NCI-H1417 (cell line): ENCODE measurements at regions not wholly inside any gene's neighbourhood (a gene's known extent, or its start where the extent isn't known, plus 50 kb on each side); places are given as distances from the start of the nearest gene placed in this dataset.

Source experiments
- DNase-seq, 3 experiments: peaks; one replicate each; lab custom pipeline; 2025; lab: John Stamatoyannopoulos, UW

DNA sequence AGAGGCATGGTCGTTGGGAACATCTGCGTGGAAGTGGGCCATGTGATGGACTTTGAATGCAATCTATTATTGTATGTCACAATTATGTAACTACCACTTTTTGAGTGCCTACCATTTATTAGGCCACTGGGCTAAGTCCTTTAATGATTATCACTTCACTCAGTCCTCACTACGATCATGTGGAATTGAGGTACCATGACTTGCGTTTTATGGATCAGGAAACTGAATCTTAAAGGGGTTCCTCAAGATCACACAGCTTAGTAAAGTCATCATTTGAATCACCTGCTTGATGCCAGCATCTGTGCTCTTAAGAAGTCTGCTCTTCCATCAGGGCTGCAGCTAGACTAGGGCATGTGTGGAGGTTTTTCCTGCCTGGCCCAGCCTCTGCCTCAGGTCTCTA is 136.7 kb downstream of the DAD1 start:
- DNase-seq: no peak

DNA sequence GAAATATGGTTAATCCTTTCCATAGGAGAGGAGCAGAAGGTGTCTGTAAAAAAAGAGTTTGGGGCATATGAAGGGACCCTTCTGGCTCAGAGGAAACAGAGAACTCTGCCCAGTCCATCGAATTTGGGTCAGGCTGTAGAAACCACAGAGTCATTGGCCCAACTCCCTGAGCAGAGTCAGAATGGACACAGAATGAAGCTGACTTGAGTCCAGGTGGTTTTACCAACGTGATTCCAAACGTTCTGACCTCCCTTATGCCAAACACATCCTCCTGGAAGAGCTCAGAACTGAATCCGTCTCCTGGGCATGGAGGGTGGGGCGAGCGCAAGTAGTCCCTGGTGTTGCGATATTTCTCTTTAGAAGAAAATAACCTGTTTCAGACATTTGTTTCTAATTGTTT is 138.8 kb downstream of the DAD1 start:
- no peak for DNase-seq

DNA sequence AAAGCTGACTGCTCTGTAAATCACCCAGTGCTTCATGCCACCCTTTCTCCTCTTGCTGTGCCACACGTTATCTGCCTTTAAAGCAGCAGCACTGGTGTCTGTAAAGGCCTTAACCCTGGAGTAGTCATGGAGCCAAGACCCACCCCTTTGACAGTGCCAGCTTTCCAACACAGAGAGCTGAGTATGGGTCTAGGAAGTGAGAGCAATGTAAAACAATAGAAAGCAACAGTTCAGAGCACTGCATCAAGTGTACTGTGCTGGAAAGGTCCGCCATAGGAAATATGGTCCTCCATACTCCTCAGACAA is 139.5 kb downstream of the DAD1 start:
- DNase-seq: no peak

DNA sequence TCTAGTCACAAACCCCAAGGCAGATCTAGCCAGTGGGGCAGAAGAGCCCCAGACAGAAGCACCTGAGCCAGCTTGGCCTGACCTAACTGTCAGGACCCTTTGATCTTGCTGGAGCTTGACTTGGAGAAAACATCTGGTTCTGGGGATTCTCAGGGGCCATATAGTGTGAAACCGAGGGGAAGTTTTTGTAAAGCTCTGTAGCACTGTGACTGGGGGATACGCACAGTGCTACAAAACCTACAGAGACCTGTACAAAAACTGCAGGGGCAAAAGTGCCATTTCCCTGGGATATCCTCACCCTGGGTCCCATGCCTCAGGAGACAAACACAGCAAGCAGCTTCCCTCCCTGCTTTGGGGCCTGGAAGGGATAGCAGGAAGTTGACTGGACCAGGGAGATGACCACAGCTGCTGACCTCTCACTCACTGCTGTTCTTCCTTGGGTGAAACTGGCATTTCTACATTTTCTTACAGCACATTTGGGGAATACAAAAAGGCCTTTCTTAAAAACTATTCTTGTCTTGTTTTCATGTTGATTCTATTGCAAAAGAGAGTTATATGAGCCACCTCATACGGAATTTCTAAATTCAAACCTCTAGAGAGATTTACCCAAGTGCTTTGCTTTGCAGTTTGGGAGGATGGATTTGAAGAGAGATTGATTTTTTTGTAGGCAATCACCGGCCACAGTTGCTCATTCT is 140.0 kb downstream of the DAD1 start:
- no peak for DNase-seq

DNA sequence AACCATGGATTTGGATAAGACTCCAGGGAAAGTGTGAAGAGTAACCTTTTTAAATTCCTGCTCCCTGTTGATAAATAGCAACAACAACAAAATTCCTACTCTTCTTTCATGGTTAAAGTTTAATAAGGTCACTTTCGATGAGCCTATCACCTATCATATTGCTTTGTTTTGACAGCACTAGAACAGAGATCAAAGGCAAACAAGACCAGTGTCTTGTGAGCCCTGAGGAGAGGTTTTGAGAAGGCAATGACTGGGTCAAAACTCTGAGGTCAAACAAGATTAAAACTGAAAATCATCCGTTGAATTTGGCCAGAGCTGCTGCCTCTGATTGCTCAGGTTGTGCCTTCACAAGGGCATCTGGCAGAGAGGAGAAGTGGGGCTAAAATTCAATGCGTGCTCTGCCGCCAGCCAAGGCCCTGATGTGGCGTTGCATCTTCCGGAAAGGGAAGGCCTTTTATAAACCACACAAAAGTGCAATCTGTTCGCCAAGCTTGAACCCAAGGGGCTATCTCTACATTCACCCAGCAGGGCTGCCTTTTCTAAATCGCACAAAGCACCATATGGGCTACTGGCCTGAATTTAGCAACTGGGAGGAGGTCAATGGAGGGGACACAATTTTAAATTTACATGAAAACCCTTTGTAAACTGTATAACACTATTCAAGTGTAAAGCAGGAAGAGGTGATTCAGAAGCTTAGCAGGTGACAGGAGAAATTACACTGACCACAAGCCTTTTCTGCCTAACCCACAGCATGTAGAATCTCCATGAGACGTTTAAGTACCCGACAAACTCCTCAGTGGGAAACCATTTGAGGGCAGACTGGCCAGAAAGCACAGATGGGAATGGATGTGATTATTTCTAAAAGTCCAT is 140.8 kb downstream of the DAD1 start:
- no peak for DNase-seq

DNA sequence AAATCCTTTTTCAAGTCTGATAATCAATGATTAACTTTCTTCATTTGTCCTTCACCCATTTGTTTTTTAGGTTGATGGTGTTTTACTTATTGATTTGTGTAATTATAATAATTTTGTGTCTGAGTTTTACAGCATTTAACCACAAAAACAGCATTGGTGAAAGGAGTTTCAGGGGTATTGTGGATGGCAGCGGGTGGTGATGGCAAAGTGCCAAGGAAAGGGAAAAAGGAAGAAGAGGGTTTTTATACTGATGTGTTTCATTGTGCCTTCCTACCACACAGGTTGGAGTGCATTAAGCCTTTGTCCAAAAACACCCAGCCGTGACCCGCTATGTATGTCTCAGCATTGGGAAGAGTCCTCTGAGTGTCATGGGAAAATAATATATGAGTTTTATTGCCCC is 150.3 kb downstream of the DAD1 start:
- peak in 1 of 3 experiments; percentile 59 for DNase-seq

DNA sequence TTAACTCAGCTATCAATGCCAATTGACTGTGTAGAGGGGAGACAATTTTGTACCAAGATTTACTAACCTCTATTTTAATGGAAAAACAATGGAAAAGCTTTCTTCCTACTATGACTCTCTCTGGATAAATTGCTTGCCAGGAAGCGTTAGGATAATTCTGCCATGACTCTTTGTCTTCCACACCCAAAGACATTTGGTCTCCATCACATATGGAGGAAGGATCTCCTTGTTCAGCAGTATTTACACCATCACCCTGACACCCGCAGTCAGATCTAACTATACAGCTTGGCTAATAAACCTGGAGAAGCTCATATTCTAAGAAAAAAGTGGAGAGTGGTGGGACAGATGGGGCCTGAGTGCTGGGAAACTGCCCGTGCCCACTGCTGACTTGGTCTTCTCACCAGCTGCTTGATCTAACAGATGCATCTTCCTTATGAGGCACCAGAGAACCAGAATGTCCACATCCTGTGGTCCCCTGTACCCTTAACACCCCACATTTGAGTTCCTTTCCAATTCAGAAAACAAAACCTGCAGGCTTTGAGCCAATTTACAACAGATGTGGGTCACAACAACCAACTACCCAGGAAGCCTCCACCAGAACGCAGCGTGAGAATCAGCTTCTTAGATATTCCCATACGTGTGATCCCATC is 154.0 kb downstream of the DAD1 start:
- no peak for DNase-seq

DNA sequence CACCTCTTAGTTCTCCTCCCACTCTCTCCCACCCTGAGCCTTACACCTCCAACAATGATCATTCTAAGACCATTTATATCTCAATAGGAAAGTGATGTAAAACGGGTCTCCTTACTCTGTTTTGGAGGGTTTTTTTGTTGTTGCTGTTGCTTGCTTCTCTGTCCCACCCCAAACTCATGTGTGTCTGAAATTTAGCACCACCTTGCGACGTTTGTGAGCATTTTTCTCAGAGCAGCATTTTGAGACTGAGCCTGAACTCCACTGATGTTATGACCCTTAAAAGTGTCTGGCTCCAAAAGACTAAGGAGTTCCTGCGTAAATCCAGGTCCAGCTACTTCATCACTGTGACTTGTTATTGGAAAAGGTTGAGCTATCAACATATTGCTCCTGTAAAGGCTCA is 155.0 kb downstream of the DAD1 start:
- no peak for DNase-seq

DNA sequence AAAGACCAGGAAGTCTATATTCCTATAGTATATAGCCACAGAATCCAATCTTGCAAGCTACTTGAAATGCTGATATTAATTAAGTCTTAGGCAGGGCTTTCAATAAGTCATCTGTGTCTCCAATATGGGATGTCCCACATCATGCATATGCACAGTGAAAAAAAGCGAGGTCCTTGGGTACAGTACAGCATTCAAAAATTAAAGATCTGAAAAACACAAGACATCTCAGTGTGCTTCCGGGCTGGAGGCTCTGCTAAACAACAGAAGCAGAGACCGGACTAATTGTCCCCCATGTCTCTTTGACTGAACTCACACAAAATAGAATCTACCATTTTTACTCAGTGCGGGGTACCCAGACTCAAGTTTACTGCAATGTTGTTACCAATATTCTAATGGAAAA is 156.0 kb downstream of the DAD1 start:
- DNase-seq: no peak

DNA sequence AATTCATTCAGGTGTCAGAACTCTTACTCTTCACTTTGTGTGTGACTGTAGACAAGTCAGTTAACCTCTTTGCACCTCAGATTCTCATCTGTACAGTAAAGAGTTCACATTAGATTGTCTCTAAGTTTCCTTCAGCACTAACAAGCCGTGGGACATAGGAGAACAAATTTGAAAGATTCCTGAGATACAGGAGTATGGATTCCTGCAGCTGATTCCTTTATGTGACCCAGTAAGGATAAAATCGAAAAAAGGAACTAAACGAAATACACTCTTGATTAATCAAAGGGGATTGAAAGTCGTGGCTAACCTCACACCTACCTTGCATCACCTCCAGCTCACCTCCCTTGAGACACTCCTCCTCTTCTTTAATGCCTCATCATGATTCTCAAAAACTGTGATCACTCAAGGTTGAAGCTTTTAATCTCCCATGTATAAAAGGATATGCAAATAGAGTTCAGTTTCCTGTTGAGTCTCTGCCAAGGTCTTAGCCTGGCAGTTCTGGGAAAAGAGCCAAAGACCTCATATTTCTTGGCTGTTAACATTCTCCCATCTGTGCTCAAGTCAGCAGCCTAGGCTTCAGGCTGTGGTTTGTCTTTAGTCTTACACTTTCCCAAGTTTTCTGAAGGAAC is 156.6 kb downstream of the DAD1 start:
- peak in 1 of 3 experiments; percentile 9 for DNase-seq

DNA sequence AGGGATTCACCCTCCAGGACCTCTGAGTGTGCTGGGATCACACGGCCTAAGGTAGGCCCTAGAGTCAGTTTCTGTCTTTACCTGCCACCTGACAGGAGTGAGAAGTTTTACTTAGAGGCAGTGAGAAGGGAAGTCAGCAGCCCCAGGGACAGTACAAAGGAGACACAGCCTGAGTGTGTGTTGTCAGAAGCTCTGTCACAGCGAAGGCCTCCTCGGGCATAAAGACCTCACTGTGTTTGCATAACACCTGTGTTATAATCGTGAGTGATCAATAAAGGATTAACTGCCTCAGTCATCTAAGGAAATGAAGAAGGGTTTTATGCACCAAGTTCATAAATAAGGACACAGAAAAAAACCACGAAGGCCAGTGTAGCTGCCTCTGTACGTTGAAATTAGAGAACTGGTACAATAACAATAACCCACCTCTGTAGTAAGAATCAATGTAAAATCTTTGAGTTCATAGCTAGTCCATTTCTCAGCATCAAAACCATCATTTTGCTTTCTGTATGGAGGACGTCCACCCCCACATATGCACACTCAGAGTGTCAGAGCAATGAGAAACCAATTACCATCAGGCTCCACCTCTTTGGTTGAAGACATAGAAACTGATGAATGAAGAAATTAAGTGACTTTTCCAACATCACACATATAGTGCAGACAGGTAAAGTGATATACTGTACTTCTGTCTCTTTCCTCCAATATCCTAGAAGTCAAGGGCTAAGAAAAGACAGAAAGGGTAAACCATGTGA is 159.3 kb downstream of the DAD1 start:
- DNase-seq: no peak

DNA sequence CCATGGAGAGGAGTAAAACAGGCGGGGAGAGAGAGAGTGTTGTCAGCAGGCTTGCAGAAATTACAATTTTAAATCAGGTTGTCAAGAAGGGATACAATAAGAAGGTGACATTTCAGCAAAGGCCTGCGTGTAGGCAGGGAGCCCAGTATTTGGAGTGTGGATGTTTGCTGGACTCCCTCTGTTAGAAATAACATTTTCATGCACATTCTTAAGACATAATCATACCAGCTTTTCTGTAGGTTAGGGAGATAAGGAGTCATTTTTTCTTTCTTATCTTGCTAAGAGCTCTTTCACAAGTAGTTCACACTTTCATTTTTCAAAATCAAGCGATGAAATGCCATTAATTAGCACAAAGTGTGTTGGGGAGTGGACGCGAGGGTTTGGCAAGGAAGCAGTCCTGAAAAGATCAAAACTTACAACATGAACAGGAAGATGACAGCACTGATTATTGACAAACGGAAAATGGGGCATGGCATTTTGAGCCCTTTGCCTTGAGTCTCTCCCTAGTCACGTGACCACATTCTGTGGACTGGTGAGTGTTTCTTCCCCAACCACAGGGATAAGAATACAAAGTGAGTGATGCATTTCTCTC is 160.2 kb downstream of the DAD1 start:
- DNase-seq: no peak

DNA sequence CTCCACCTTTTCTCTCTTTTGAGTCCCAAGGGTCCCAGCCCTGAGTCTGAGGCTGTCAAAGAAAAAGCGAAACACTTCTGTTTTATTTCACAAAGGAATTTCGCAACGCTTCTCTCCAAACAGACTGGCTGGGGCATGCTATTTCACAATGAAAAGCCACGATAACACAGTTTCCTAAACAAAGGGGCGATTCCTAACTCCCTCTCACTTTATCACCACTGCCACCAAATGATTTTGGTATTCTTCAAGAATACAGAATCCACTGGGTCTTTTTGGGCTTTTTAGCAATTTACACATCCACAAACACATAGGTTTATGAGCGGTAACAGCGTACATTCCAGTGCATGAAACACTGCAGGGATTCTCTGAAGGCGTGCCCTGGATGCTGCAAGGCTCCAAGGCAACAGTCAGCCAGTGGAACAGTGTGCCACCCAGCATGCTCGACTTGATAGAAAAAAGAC is 161.2 kb downstream of the DAD1 start:
- no peak for DNase-seq

DNA sequence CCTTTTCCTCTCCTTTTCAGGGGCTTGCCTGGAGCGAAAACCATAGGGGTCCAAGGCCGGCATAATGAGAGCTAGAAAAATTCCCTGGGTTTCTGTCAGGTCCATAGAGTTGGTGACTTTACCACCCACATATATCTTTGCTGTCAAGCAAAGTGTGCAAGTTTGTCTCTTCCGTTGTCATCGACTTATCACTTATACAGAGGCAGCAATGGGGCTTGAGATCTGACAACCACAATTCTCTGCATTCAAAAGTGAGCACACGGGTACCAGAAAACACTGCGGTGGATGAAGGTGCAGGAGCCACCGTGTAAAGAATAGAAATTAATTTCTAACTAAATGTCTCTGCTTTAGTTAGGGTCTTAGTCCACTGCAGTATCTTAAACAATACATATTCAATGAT is 162.3 kb downstream of the DAD1 start:
- DNase-seq: no peak

DNA sequence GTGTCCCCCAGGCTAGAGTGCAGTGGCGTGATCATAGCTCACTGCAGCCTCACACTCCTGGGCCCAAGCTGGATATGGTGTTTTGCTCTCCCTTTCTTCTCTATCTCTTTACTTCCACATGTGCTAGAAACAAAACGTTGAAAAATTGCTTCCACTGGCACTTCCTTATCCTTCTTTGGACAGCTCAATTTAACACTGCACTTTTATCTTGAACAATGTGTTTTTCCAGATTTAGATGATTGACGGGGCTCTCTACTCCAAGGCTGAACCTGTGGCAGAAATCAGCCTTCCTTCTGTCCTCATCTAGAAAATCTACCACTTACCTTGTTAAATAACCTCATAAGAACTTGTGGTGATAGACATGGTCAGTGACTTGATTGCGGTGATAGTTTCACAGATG is 165.1 kb downstream of the DAD1 start:
- DNase-seq: no peak

DNA sequence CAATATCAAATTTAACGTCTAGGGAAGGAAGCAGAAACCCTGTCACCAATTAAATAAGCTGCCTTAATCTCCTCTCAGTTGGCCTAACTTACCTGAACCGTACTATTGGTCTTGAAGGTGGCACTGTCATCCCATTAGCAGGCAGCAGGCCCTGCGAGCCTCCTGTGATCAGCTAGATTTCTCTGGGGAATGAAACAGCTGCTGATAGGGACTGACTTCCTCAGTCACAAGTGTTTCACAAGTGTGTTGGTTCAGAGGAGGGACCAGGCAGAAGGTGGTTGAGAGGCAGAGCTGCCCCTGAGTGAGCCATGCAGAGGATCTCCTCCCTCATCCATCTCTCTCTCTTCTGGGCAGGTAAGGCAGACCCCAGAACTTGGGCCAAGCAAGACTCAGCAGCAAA is 166.8 kb downstream of the DAD1 start:
- DNase-seq: no peak

DNA sequence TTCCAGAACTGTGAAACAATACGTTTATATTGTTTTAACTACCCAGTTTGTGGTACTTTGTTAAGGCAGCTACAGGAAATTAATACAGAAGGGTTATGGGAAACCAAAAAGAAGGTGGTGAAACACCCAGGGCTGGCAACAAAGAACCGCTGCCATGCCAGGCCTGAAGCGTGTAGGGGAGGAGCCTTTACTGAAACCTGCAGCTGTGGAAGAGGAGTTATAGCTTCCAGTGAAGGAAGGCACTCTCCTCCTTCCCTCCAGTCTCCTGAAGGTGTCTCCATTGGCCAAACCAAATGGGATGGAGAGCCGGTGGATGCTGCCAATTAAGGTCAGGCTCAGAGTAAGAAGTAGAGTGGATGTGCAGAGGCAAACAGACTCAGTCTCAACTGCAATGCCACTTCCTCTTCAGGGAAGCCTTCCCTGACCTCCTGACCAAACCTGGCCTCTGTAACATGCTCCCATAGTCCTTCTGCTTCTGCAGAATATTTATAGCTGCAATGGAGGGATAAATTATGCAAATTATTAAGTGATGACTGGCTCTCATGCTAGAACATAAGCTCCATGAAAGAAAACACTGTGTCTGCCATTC is 168.3 kb downstream of the DAD1 start:
- no peak for DNase-seq

DNA sequence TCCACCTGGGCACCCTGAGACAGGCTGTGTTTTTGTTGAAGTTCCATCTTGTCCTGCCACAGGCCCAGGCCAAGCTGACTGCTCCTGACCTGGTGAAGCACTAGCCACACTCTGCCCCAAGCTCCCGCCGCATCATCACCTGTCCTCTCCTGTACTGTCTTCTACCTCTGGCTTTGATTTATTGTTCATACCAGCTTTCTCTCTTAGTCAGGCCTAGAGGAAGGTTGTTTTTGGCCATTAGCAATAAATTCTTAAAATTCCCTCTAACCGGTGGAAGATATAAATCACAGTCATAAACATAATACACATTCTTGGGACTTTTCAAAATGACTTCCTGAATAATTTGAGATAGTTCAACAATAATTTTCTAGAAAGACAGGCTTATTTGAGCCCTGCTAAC is 169.4 kb downstream of the DAD1 start:
- DNase-seq: no peak

DNA sequence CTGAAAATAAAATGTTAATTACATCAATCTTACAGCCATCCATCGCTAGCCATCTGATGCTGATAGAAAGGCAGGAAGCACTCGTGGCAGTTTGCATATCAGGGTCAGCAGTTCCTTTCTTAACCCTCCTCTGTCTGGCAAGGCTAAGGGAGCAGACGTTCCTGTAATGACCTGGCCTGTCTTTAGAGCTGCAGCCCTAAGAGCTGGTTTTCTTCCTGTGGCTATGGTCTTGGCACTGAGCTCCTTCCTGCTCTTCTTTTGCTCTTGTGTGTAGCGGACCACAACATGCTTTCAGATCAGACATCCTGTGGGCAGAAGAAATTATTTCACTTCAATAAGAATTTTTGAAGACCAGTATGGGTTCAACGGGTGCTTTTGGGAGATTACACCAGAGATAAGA is 170.4 kb downstream of the DAD1 start:
- DNase-seq: no peak

DNA sequence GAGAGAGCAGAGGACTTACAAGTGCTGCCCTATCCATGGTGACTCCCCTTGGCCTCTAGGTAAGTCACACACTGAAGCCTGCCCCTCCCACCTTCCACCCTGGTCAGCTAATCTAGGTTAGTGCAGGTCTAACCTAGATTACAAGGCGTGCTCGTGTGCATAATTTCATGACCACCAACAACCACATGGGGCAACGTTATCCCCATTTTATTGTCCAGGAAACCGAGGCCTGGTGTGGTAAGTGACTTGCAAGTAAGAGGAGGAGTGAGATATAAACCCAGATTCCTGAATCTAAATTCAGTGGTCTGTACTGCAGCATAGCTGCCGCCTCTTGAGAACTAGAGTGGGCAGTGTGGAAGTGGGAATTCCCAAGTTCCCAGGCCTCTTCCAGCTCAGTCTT is 171.1 kb downstream of the DAD1 start:
- DNase-seq: no peak

DNA sequence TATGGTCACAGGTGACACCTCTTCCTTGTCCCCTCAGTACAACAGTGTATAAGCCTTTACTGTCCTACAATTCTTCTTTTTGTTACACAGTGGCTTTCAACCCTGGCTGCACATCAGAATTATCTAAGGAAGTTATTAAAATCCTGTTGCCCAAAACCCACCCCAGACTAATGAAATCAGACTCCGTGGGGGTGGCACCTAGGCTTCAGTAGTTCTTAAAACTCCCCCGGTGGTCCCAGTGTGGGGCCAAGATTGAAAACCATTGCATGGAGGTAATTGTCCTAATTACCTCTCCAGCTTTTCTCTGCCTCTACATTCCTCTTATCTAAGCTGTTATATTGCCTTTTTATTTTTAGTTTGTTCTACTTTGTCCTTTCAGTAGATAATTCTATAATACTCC is 172.8 kb downstream of the DAD1 start:
- no peak for DNase-seq
